ENCODE measurements at regions not wholly inside any gene's neighbourhood (a gene's known extent, or its start where the extent isn't known, plus 50 kb on each side); places are given as distances from the start of the nearest gene placed in this dataset.

GRCh38 chr12:90770861-90771260 lies 184.1 kb downstream of the CCER1 start:
- TF ChIP-seq POLR2A (IDR thresholded peaks at IDR 0.05; ENCODE audit: low read depth, low read length) (no peak), POLR2AphosphoS5 (IDR thresholded peaks at IDR 0.05; ENCODE audit: low read depth, low read length) (no peak)
